COLO829 (cell line): ENCODE measurements at regions not wholly inside any gene's neighbourhood (a gene's known extent, or its start where the extent isn't known, plus 50 kb on each side); places are given as distances from the start of the nearest gene placed in this dataset.
"Not testable (repeated sequence)": the region's sequence is repeated elsewhere in the genome, so short reads cannot be mapped to it uniquely, and the experiment has no call there.

Experiments used
- DNase-seq: peaks from one replicate; pipeline ENCODE4 v3.0.0; 2012; ENCODE audit warnings: low spot score

DNA sequence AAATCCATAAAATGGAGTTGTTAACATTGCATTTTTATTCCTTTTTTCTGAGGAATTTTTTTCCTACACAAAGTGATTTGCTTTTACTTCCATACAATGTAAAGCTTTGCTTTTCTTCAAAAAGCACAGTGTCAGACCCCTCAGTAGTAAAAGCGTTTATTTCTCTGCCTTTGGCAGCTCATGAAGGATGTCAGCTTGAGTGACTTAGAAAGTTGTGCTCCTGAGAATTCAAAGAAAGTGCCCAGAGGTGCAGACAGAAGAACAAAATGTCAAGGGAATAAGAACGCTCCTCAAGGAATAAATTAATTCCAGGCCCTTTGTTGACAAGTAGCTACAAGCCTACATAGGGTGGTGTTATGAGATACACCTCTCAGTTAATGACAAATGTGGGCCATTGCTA is 369.3 kb upstream of the ADARB2 start:
- DNase-seq: no peak

DNA sequence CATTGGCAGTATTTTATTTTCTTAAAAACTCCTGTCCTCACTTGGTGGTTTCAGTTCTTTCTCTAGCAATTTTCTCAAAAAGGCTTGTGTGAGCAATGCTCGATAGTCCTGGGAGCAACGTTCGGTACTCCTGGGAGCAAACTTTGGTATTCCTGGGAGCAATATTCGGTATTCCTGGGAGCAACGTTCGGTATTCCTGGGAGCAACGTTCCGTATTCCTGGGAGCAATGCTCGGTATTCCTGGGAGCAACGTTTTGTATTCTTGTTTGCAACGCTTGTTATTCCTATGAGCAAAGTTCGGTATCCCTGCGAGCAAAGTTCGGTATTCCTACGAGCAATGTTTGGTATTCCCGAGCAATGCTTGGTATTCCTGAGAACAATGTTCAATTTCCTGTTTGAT is 362.0 kb upstream of the ADARB2 start:
- no peak for DNase-seq

DNA sequence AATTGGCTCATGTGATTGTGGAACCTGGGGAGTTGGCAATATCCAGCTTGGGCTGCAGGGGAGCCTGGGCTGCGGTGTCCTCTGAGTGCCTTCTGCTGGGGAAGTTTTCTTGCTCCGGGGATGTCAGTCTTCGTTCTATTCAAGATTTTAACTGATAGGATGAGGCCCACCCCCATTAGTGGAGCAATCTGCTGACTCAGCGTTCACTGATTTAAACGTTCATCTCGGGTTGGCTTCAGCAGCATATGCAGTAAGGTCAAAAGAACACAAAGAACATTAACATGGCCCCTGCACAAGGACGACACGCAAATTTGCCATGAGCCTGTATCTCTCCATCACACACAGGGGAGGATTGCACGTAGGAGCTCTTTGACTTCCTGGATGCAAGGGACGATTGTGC is 360.6 kb upstream of the ADARB2 start:
- no peak for DNase-seq

DNA sequence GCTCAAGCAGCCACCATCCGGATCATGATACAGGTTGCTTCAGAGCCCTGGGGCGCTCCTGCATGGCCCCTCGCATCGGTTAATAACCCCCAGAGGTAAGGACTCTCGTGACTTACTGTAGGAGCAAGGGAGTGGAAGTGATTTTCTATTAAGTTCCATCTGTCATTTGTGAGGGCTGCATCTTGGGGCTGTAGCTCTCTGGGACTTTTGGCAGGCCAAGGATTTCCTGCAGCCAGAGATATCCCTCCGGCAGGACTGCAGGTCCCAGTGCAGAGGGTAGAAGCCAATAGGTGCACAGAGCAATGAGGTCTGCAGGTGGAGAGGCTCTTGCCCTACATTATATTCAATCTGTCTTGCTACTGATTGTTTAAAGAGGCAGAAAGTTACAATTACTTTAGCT is 356.8 kb upstream of the ADARB2 start:
- no peak for DNase-seq

DNA sequence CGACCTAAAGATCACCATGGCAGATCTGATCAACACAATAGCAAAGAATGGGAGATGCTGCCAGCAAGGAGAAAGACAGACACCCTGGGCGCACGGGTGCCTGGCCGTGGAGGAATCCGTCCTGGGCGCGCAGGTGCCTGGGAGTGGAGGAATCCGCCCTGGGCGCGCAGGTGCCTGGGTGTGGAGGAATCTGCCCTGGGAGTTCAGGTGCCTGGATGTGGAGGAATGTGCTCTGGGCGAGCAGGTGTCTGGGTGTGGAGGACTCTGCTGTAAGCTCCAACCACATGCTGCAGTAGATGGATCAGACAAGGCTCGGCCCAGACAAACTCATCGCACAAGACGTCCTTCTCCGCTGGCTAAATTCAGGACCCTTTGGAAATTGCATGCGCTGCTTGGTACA is 346.3 kb upstream of the ADARB2 start:
- no peak for DNase-seq

DNA sequence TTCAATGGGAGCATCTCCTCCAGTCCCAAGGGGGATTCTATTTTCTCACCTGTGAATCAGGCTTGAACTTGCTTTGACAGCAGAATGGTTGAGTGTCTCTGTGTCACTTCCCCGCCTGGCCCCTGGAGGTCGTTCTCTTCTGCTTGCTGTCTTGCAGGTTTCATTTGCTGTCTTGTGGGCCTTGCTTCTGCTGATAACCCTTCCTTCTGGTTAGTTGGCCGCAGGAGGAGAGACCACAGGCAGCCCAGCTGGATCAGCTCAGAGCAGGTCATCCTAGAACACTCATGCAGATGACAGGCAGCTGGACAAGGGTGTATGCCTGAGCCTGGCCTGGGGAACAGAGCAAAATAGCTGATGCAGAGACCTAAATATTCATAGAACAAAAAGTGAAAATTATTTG is 344.2 kb upstream of the ADARB2 start:
- no peak for DNase-seq

DNA sequence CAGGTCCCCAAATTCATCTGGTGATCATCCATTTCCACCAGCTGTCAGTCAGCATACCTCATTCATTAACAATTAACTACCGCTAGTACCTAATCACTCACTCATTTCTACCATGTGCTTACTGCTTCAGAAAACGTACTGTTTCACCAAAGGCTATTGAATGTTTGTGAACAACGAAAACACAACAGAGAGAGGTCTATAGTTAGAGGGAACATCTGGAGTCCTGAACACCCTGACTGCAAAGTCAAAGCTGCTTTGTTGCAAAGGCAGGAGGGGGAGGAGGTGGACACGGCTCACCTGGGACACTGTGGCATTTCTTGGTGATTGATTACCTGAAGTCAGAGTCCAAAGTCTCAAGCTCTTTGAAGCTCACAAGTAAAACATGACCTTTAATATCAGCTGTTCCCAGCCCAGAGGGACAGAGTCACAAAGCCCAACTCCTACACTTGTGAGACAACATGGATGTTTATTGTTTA is 342.3 kb upstream of the ADARB2 start:
- DNase-seq: no peak

DNA sequence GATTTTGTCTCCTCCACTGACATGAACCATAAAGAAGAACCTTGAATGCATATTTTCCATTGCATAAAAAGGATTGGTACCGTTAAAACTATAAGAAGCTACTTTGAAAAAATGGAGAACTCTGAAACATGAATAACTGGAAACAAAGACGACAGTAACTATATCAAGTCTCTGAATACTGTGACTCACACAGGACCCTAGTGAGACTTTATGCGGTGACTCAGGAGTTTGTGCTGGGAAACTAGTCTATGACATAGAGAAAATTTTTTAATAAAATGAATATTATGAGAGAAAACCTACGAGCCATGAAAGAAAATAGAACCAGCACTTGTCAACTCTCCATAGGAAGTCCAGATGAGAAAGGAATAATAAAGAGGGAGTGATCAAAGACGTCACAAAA is 339.9 kb upstream of the ADARB2 start:
- no peak for DNase-seq

DNA sequence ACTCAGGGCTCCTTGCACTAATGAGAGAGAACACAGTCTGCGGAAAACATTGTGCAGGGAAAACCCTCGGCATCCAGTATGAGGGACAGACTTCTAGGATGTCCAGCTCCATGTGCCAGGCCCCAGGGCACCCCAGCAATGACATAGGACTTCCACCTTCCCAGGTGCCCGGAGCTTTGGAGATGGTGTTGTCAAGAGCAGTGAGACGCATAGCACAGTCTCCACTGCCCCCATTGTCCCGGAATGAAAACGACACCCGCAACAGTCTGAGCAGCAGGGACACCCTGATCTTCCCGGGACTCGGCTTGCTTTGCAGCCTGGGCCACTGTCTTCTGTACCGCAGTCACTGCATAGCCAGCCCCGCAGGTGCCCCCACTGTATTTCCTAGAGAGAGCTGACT is 339.2 kb upstream of the ADARB2 start:
- DNase-seq: no peak

DNA sequence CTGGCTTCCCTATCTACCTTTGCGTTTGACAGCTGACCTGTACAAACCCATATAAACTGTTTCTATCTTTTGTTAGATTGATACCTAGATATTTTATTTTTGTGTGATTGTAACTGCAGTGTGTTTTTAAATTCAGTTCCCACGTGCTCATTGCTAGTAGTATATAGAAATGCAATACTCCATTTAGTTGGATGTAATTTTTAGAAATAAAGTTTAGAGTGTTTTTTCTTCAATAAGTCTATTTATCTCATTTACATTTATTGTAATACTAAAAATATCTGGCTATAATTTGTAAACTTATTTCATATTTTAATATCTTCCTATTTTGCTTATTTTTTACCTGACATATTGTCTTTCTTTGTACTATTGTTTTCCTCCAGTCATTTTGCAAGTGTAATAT is 329.7 kb upstream of the ADARB2 start:
- DNase-seq: no peak

DNA sequence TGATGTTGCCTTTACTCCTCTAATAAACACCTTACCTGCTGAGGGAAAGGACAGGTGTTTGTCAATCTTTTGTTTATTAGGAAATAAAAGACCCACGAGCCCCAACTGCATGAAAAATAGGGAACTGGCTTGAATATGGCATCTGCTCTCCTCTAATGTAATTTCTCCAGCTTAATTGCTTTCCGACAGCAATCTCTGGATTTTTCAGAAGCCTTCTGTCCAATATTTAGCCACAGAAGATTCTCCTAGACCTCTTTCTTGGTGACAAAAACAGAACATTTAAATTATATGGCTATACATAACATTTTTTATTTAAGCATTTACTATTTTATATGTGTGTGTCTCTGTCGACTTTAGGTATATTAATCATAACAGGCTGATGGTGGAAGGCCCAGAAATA is 317.4 kb upstream of the ADARB2 start:
- no peak for DNase-seq

DNA sequence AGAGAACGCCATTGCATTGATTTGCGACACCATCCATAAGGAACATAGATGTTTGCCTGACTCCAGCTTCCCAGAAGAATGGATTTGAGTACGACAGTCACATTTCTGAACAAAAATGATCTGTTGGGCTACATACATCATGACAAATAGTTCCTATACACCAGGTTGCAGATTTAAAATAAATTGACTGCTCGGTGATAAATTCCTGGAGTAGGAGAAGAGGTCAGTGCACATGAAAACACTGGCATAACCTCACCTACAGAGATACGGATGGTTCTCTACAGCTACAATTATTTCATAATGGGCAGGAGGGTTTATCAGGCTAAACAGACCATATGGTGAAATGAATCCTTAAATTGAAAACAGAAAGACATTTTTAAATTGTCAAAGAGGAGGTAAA is 316.5 kb upstream of the ADARB2 start:
- no peak for DNase-seq

DNA sequence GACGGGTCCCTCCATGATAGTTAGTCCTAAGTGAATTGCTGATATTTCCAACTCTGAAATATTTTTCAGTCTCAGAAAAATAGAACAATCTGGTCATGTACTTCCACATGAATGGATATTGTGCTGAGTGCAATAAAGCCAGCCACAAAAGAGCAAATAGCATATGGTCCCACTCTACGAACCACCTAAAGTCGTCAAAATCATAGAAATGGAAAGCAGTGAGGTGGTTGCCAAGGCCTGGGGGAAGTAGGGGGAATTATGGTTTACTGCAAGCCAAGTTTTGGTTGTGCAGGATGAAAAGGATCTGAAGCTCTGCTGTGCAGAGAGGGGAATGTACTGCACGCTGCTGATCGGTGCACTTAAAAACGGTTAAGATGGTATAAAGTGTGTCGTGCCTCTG is 313.8 kb upstream of the ADARB2 start:
- no peak for DNase-seq

DNA sequence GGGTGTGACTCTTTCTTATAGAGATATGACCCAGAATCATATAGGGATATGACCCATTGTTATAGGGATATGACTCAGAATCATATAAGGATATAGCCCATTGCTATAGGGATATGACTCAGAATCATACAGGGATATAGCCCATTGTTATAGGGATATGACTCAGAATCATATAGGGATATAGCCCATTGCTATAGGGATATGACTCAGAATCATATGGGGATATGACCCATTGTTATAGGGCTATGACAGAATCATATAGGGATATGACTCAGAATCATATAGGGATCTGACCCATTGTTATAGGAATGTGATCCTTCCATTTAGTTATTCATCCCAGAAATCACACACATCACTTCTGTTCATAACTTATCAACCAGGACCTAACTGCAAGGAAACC is 312.2 kb upstream of the ADARB2 start:
- DNase-seq: no peak

DNA sequence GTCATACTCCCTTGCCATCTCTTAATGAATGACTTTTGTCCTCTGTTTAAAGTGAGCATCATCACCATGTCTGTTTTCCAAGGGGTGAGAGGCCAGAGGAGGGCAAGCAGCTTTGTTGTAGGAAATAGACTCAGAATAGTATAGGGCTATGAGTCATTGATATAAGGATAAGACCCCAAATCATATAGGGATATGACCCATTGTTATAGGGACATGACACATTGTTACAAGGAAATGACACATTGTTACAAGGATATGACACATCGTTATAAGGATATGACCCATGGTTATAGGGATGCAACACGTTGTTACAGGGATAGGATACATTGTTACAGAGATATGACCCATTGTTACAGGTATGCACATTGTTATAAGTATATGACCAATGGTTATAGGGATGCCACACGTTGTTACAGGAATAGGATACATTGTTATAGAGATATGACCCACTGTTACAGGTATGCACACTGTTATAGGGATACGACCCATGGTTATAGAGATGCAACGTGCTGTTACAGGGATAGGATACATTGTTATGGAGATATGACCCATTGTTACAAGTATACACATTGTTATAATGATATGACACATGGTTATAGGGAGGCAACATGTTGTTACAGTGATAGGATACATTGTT is 311.1 kb upstream of the ADARB2 start:
- no peak for DNase-seq

DNA sequence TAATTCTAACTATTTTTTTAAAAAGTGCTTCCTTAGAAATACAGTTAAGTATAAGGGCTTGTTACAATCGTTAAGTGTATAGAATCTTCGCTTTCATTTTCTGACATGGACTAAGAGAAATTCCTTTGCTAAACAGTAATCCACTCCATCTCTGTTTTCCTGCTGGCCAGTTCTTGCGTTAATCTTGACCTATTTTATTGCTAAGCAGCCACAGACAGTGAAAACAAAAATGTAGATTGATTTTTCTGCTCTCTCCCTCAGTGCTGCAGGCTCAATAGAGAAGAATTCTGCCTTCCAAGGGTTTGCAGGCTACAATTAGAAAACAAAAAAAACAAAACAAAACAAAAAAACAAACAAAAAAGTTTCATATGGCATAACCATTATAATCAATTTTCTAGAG is 310.4 kb upstream of the ADARB2 start:
- DNase-seq: no peak

DNA sequence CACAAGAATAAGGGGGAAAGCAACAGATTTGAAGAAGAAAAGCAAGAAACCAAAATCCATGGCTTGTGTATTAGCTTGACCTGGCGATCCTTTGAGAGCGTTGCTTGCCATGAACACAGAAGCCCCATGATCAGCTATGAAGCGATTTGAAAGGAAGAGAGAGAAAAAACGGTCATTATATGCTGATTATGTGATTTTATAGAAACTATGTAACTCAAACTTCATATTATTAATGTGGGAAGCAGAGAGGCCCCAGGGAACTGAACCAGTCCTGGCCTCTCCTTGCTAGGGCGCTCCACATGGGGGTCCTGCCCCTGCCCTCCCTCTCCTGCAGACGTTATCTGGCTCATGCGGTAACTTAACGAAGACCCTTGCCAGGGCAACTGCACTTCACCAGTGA is 306.1 kb upstream of the ADARB2 start:
- no peak for DNase-seq

DNA sequence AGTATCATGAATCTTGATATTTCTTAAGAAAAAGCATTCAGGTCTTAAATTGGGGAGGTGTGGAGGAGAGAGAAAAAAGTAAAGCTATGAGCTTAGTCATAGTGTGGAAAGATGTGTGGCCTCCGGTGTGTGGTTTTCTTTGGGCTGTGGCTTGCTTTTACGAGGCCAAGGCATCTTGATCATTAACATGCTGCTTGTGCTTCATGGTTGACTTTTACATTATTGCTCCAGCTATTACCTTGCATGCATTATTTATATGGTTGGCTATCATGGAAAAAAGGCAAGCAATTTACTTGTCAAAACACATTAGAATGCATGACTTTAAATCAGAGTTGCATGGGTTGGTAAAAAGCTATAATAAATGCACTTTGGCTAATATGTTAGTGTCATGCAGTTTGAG is 300.7 kb upstream of the ADARB2 start:
- no peak for DNase-seq

DNA sequence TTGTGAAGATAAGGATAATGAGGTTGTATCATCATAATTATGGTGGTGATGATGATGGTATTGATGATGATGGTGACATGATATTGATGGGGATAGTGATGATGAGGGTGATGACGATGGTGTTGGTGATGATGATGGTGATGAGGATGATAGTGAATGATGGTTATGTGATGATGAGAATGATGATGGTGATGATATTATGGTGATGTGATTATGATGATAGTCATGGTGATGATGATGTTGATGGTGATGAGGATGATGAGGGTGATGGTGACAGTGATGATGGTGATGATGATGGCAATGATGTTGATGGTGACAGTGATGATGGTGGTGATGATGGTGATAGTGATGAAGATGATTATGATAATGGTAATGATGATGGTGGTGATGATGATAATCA is 299.9 kb upstream of the ADARB2 start:
- DNase-seq: no peak

DNA sequence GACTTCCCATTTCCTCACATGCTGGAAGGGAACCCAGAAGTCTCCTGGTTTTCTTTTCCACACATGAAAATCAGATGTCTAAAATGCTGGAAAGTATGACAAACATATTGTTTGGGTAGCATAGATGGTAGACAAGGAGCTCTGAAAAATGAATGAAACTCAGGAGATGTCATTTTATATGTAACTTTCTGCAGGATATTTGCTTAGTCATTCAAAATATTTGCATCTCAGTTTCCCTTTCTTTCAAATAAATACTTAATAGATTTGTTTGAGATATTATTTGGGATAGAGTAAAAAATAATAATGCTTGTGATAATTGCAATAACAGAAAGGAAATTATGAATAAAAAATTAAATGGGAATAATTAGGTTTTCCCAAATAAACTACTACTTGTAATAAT is 298.9 kb upstream of the ADARB2 start:
- DNase-seq: no peak

DNA sequence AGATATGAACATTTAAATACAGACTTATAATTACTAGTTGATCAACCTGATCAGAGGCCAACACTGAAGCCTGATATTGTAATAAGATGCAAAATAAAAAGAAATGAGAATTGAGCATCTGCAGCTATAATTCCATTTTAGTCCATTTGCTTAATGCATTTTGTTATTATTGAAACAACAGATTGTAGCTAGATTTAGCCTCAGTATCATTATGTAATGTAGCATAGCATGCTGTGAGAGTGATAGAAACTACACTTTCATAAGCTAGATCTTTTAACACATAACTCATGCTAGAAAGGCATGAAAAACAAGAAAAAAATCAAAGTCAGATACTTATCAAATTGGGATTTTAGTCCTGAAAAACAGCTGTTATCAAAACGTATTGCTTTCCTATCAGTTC is 292.7 kb upstream of the ADARB2 start:
- no peak for DNase-seq

DNA sequence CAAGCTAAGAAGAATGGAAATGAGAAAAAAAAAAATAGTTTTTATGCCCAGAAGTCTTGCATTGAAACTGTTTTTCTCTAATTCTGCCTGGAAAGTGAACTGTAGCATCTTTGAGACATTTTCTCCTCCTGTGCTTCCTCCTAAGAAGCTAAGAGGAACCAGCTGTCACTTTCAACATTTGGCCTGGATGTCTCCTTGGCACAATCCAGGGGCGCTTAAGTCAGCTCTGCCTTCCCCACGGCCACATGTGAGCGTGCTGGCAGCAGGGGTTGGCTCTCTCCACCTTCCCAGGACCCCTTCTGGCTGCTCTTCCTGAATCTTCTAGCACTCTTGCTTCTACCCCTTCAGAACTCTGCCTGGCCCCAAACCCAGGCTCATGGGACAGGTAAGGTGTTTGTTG is 289.6 kb upstream of the ADARB2 start:
- no peak for DNase-seq

DNA sequence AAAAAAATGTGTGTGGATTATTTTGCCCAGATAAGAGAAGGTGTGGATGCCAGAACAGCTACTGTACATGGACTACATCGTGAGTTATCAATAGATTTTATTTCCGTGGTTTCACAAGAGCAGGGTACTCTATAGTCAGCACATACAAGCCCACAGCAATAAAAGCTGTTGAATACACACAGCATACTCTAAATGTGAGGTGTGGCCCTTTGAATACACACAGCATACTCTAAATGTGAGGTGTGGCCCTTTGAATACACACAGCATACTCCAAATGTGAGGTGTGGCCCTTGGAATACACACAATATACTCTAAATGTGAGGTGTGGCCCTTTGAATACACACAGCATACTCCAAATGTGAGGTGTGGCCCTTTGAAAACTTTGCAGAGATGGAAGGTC is 287.4 kb upstream of the ADARB2 start:
- DNase-seq: not testable (repeated sequence)

DNA sequence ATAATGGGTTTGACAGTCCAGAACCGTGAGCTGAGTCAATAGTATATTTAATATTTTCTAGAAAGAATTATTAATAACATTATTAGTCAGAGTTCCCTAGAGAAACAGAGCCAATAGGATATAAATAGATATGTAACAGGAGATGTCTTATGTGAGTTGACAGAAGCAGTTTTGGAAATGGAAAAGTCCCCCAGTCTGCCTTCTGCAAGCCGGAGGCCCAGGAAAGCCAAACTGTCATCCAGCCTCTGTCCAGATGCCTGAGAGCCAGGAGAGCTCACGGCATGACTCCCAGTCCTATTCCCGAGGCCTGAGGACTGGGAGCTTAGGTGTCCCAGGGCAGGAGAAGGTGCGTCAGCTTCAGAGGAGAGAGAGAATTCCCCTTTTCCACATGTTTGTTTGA is 286.4 kb upstream of the ADARB2 start:
- no peak for DNase-seq

DNA sequence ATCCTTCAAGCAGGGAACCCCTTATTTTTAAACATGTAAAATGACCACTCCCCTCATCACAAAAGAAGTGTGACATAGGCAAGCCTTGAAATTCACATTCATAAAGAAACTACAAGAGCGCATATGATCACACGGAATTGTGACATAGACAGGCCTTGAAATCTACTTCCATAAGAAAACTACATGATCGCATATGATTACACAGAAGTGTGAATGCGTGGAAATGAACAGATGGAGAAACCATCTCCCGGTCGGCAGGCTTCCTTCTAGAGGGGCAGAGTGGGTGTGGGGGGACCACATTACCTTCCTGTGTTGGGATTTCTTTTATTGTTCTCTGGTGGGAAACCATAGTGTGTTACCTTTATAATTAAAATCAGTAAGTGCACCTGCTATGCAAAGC is 285.1 kb upstream of the ADARB2 start:
- DNase-seq: no peak
